ENCODE measurements at regions not wholly inside any gene's neighbourhood (a gene's known extent, or its start where the extent isn't known, plus 50 kb on each side); places are given as distances from the start of the nearest gene placed in this dataset.

- no peak for DNase-seq (ENCODE audit: low read depth in 2 of 2)
- no peak overlapping the region for H3K4me3 ChIP-seq (replicated peaks in 1 of 2; ENCODE audit: low read depth in 2 of 2, low read length in 2 of 2)
- no peak for TF ChIP-seq CTCF (IDR thresholded peaks at IDR 0.05; ENCODE audit: low read depth, low read length)
Measured at GRCh38 chr4:160127211-160127610, 1024.3 kb downstream of the RAPGEF2 start.

GRCh38 chr4:160129439-160129838 lies 1026.6 kb downstream of the RAPGEF2 start:
- H3K4me3 ChIP-seq (replicated peaks in 1 of 2; ENCODE audit: low read depth in 2 of 2, low read length in 2 of 2) = no peak overlapping the region
- no peak for DNase-seq (ENCODE audit: low read depth in 2 of 2)
- TF ChIP-seq CTCF (IDR thresholded peaks at IDR 0.05; ENCODE audit: low read depth, low read length) = no peak

GRCh38 chr4:160136021-160136420 lies 1033.1 kb downstream of the RAPGEF2 start:
- no peak for TF ChIP-seq CTCF (IDR thresholded peaks at IDR 0.05; ENCODE audit: low read depth, low read length)
- no peak overlapping the region for H3K4me3 ChIP-seq (replicated peaks in 1 of 2; ENCODE audit: low read depth in 2 of 2, low read length in 2 of 2)
- no peak for DNase-seq (ENCODE audit: low read depth in 2 of 2)

- no peak for TF ChIP-seq CTCF (IDR thresholded peaks at IDR 0.05; ENCODE audit: low read depth, low read length)
- DNase-seq (ENCODE audit: low read depth in 2 of 2) = no peak
- H3K4me3 ChIP-seq (replicated peaks in 1 of 2; ENCODE audit: low read depth in 2 of 2, low read length in 2 of 2) = no peak overlapping the region
Measured at GRCh38 chr4:160141206-160141605, 1038.3 kb downstream of the RAPGEF2 start.

GRCh38 chr4:160142579-160142978 lies 1039.7 kb downstream of the RAPGEF2 start:
- H3K4me3 ChIP-seq (replicated peaks in 1 of 2; ENCODE audit: low read depth in 2 of 2, low read length in 2 of 2) = no peak overlapping the region
- no peak for DNase-seq (ENCODE audit: low read depth in 2 of 2)
- no peak for TF ChIP-seq CTCF (IDR thresholded peaks at IDR 0.05; ENCODE audit: low read depth, low read length)

- TF ChIP-seq CTCF (IDR thresholded peaks at IDR 0.05; ENCODE audit: low read depth, low read length) = no peak
- no peak overlapping the region for H3K4me3 ChIP-seq (replicated peaks in 1 of 2; ENCODE audit: low read depth in 2 of 2, low read length in 2 of 2)
- no peak for DNase-seq (ENCODE audit: low read depth in 2 of 2)
Measured at GRCh38 chr4:160143574-160143973, 1040.7 kb downstream of the RAPGEF2 start.

- H3K4me3 ChIP-seq (replicated peaks in 1 of 2; ENCODE audit: low read depth in 2 of 2, low read length in 2 of 2) = no peak overlapping the region
- no peak for TF ChIP-seq CTCF (IDR thresholded peaks at IDR 0.05; ENCODE audit: low read depth, low read length)
- no peak for DNase-seq (ENCODE audit: low read depth in 2 of 2)
Measured at GRCh38 chr4:160159457-160159856, 1056.6 kb downstream of the RAPGEF2 start.
